ENCODE measurements at regions not wholly inside any gene's neighbourhood (a gene's known extent, or its start where the extent isn't known, plus 50 kb on each side); places are given as distances from the start of the nearest gene placed in this dataset.
"Not testable (repeated sequence)": the region's sequence is repeated elsewhere in the genome, so short reads cannot be mapped to it uniquely, and the experiment has no call there.

- not testable (repeated sequence) for TF ChIP-seq POLR2A, POLR2AphosphoS5 (IDR thresholded peaks at IDR 0.05)
- TF ChIP-seq, protein P1, sequence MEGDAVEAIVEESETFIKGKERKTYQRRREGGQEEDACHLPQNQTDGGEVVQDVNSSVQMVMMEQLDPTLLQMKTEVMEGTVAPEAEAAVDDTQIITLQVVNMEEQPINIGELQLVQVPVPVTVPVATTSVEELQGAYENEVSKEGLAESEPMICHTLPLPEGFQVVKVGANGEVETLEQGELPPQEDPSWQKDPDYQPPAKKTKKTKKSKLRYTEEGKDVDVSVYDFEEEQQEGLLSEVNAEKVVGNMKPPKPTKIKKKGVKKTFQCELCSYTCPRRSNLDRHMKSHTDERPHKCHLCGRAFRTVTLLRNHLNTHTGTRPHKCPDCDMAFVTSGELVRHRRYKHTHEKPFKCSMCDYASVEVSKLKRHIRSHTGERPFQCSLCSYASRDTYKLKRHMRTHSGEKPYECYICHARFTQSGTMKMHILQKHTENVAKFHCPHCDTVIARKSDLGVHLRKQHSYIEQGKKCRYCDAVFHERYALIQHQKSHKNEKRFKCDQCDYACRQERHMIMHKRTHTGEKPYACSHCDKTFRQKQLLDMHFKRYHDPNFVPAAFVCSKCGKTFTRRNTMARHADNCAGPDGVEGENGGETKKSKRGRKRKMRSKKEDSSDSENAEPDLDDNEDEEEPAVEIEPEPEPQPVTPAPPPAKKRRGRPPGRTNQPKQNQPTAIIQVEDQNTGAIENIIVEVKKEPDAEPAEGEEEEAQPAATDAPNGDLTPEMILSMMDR (IDR thresholded peaks at IDR 0.05) = peak in 1 of 4 experiments; percentile 31
Observed at GRCh38 chr11:3476084-3476936, 97.4 kb upstream of the ZNF195 start.
